H1 (cell line): ENCODE measurements at regions not wholly inside any gene's neighbourhood (a gene's known extent, or its start where the extent isn't known, plus 50 kb on each side); places are given as distances from the start of the nearest gene placed in this dataset.

Source experiments
- CHD2 ChIP-seq: IDR thresholded peaks from 2 replicates; pipeline ENCODE4 v1.6.1; 2012; ENCODE audit warnings: low read length, improper control_type of control experiment
- EP300 ChIP-seq, 2 experiments: IDR thresholded peaks; 1 replicate in 1 of 2; 2 replicates in 1 of 2; pipeline ENCODE4 v1.6.1; 2011 to 2012; ENCODE audit warnings: low read depth in 2 of 2, low read length in 2 of 2, mild to moderate bottlenecking in 2 of 2, borderline replicate concordance in 1 of 2, inconsistent platforms in 1 of 2, moderate library complexity in 1 of 2
- EZH2 ChIP-seq: fragments of 200-600 bp; sonication (generic); IDR thresholded peaks from 2 replicates; pipeline ENCODE4 v1.7.1; 2012; ENCODE audit warnings: low read depth, mild to moderate bottlenecking, moderate library complexity, low read length, inconsistent platforms; ENCODE audit not compliant: severe bottlenecking
- MAX ChIP-seq: IDR thresholded peaks from 2 replicates; pipeline ENCODE4 v1.6.1; 2012; ENCODE audit warnings: inconsistent platforms
- NANOG ChIP-seq: IDR thresholded peaks from 2 replicates; pipeline ENCODE4 v1.6.1; 2011; ENCODE audit warnings: low read length, low read depth, mild to moderate bottlenecking, inconsistent platforms; ENCODE audit not compliant: insufficient read depth, poor library complexity, severe bottlenecking
- SIRT6 ChIP-seq: IDR thresholded peaks from one replicate; pipeline ENCODE4 v1.7.1; 2012; ENCODE audit warnings: low read length, inconsistent platforms
- SP1 ChIP-seq: IDR thresholded peaks from 2 replicates; pipeline ENCODE4 v1.6.1; 2011; ENCODE audit warnings: low read depth, low read length
- SUZ12 ChIP-seq: fragments of 200-600 bp; sonication (generic); IDR thresholded peaks from 2 replicates; pipeline ENCODE4 v1.6.1; 2012; ENCODE audit warnings: mild to moderate bottlenecking, inconsistent platforms, low read length, moderate library complexity, mixed read lengths
- TEAD4 ChIP-seq: IDR thresholded peaks from 2 replicates; pipeline ENCODE4 v1.6.1; 2012; ENCODE audit warnings: low read depth, low read length, inconsistent platforms, mixed read lengths
- TF ChIP-seq, protein P1 (sequence below), 3 experiments: IDR thresholded peaks; 1 replicate in 2 of 3; 2 replicates in 1 of 3; pipeline versions ENCODE4 v1.5.1 to v1.6.1; 2011; ENCODE audit warnings: low read length in 3 of 3, mild to moderate bottlenecking in 3 of 3, inconsistent platforms in 2 of 3, low read depth in 1 of 3, moderate library complexity in 1 of 3; ENCODE audit not compliant: insufficient read depth in 1 of 3; ENCODE audit errors: control extremely low read depth in 1 of 3
- TF ChIP-seq, protein P2 (sequence below): IDR thresholded peaks from 2 replicates; pipeline ENCODE4 v1.6.1; 2012; ENCODE audit warnings: inconsistent platforms

- TF ChIP-seq SUZ12 (no peak), TEAD4 (no peak), EP300 (IDR thresholded peaks at IDR 0.05; ENCODE audit: borderline replicate concordance in 1 of 2, low read depth in 2 of 2, low read length in 2 of 2) (no peak), SP1 (no peak), EZH2 (no peak), CHD2 (no peak), NANOG (no peak), MAX (no peak), SIRT6 (no peak)
- TF ChIP-seq, protein P1, sequence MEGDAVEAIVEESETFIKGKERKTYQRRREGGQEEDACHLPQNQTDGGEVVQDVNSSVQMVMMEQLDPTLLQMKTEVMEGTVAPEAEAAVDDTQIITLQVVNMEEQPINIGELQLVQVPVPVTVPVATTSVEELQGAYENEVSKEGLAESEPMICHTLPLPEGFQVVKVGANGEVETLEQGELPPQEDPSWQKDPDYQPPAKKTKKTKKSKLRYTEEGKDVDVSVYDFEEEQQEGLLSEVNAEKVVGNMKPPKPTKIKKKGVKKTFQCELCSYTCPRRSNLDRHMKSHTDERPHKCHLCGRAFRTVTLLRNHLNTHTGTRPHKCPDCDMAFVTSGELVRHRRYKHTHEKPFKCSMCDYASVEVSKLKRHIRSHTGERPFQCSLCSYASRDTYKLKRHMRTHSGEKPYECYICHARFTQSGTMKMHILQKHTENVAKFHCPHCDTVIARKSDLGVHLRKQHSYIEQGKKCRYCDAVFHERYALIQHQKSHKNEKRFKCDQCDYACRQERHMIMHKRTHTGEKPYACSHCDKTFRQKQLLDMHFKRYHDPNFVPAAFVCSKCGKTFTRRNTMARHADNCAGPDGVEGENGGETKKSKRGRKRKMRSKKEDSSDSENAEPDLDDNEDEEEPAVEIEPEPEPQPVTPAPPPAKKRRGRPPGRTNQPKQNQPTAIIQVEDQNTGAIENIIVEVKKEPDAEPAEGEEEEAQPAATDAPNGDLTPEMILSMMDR (IDR thresholded peaks at IDR 0.05; ENCODE audit: control extremely low read depth in 1 of 3, insufficient read depth in 1 of 3, low read depth in 1 of 3, low read length in 3 of 3), result no peak
- TF ChIP-seq, protein P2, sequence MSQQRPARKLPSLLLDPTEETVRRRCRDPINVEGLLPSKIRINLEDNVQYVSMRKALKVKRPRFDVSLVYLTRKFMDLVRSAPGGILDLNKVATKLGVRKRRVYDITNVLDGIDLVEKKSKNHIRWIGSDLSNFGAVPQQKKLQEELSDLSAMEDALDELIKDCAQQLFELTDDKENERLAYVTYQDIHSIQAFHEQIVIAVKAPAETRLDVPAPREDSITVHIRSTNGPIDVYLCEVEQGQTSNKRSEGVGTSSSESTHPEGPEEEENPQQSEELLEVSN, result no peak
Measured at GRCh38 chr2:207291625-207292252, 126.0 kb upstream of the KLF7 start.
